DOHH2 (cell line): ENCODE measurements at regions not wholly inside any gene's neighbourhood (a gene's known extent, or its start where the extent isn't known, plus 50 kb on each side); places are given as distances from the start of the nearest gene placed in this dataset.

Source experiments
- CTCF ChIP-seq: fragments of 200-600 bp; sonication (generic); IDR thresholded peaks from one replicate; pipeline ENCODE4 v1.5.1; 2014; ENCODE audit warnings: antibody characterized with exemption, mild to moderate bottlenecking, low read depth, low read length; ENCODE audit not compliant: poor library complexity, severe bottlenecking
- EZH2phosphoT487 ChIP-seq: fragments of 200-600 bp; sonication (generic); IDR thresholded peaks from 2 replicates; pipeline ENCODE4 v1.6.1; 2017; ENCODE audit warnings: borderline replicate concordance, mild to moderate bottlenecking, antibody characterized with exemption, low read length, moderate library complexity, mixed read lengths

GRCh38 chr17:51373489-51374152, 113.3 kb downstream of the UTP18 start:
- TF ChIP-seq CTCF, result no peak
- no peak for TF ChIP-seq EZH2phosphoT487
